ENCODE measurements at regions not wholly inside any gene's neighbourhood (a gene's known extent, or its start where the extent isn't known, plus 50 kb on each side); places are given as distances from the start of the nearest gene placed in this dataset.
A peak's percentile ranks its signal among the peaks of the same experiment; 100 is the strongest.

- H3K4me3 ChIP-seq (ENCODE audit: low read depth, low read length) = no peak overlapping the region
- no peak for TF ChIP-seq CTCF (IDR thresholded peaks at IDR 0.05; ENCODE audit: control insufficient read depth, extremely low read depth, insufficient read depth)
- no peak for DNase-seq (ENCODE audit: low read depth)
Measured at GRCh38 chr20:40571639-40572038, 117.4 kb downstream of the MAFB start.

- DNase-seq (ENCODE audit: low read depth) = no peak
- H3K4me3 ChIP-seq (ENCODE audit: low read depth, low read length) = no peak overlapping the region
- TF ChIP-seq CTCF (IDR thresholded peaks at IDR 0.05; ENCODE audit: control insufficient read depth, extremely low read depth, insufficient read depth) = no peak
Measured at GRCh38 chr20:40568200-40568599, 120.8 kb downstream of the MAFB start.

- TF ChIP-seq CTCF (IDR thresholded peaks at IDR 0.05; ENCODE audit: control insufficient read depth, extremely low read depth, insufficient read depth) = no peak
- DNase-seq (ENCODE audit: low read depth) = no peak
- no peak overlapping the region for H3K4me3 ChIP-seq (ENCODE audit: low read depth, low read length)
Measured at GRCh38 chr20:40565682-40566040, 123.4 kb downstream of the MAFB start.

- H3K4me3 ChIP-seq (ENCODE audit: low read depth, low read length) = no peak overlapping the region
- TF ChIP-seq CTCF (IDR thresholded peaks at IDR 0.05; ENCODE audit: control insufficient read depth, extremely low read depth, insufficient read depth) = no peak
- no peak for DNase-seq (ENCODE audit: low read depth)
Measured at GRCh38 chr20:40565001-40565681, 123.9 kb downstream of the MAFB start.

- H3K4me3 ChIP-seq (ENCODE audit: low read depth, low read length) = no peak overlapping the region
- TF ChIP-seq CTCF (IDR thresholded peaks at IDR 0.05; ENCODE audit: control insufficient read depth, extremely low read depth, insufficient read depth) = no peak
- DNase-seq (ENCODE audit: low read depth) = peak; percentile 47
Measured at GRCh38 chr20:40563296-40563950, 125.6 kb downstream of the MAFB start.

GRCh38 chr20:40562031-40562430, 127.0 kb downstream of the MAFB start:
- DNase-seq (ENCODE audit: low read depth) = no peak
- H3K4me3 ChIP-seq (ENCODE audit: low read depth, low read length) = no peak overlapping the region
- TF ChIP-seq CTCF (IDR thresholded peaks at IDR 0.05; ENCODE audit: control insufficient read depth, extremely low read depth, insufficient read depth) = no peak

- no peak for DNase-seq (ENCODE audit: low read depth)
- TF ChIP-seq CTCF (IDR thresholded peaks at IDR 0.05; ENCODE audit: control insufficient read depth, extremely low read depth, insufficient read depth) = no peak
Measured at GRCh38 chr20:40561187-40561586, 127.8 kb downstream of the MAFB start.

More at GRCh38 chr20:40561187-40561586, 127.8 kb downstream of the MAFB start:
- H3K4me3 ChIP-seq (ENCODE audit: low read depth, low read length) = no peak overlapping the region
